PFSK-1 (cell line): ENCODE measurements at regions not wholly inside any gene's neighbourhood (a gene's known extent, or its start where the extent isn't known, plus 50 kb on each side); places are given as distances from the start of the nearest gene placed in this dataset.

ENCODE experiments used
- POLR2AphosphoS5 ChIP-seq: IDR thresholded peaks from 2 replicates; pipeline ENCODE4 v1.6.1; 2012; ENCODE audit warnings: low read depth, mild to moderate bottlenecking, control low read depth, low read length, moderate library complexity
- SIN3A ChIP-seq: IDR thresholded peaks from 2 replicates; pipeline ENCODE4 v1.6.1; 2012; ENCODE audit warnings: mild to moderate bottlenecking, low read length, moderate library complexity, borderline replicate concordance; ENCODE audit not compliant: insufficient read depth

DNA sequence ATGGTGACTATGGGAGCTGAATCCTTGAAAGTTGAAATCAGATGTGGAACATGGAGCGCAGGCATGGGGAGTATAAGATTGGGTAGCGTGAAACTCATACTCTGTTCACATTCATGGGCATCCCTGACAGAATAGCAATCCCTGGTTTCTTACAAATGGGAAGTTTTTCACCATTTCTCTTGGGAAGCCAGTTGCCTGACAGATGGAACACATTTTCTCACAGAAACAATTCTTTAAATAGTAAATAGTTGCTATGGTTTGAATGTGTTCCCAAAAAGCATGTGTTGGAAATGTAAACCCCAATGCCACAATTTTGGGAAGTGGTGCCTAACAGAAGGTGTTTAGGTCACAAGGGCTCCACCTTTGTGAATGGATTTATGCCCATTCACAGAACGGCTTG, 262.8 kb upstream of the HS3ST5 start:
- TF ChIP-seq SIN3A (no peak), POLR2AphosphoS5 (no peak)
